ENCODE measurements at regions not wholly inside any gene's neighbourhood (a gene's known extent, or its start where the extent isn't known, plus 50 kb on each side); places are given as distances from the start of the nearest gene placed in this dataset.
A peak's percentile ranks its signal among the peaks of the same experiment; 100 is the strongest.

DNA sequence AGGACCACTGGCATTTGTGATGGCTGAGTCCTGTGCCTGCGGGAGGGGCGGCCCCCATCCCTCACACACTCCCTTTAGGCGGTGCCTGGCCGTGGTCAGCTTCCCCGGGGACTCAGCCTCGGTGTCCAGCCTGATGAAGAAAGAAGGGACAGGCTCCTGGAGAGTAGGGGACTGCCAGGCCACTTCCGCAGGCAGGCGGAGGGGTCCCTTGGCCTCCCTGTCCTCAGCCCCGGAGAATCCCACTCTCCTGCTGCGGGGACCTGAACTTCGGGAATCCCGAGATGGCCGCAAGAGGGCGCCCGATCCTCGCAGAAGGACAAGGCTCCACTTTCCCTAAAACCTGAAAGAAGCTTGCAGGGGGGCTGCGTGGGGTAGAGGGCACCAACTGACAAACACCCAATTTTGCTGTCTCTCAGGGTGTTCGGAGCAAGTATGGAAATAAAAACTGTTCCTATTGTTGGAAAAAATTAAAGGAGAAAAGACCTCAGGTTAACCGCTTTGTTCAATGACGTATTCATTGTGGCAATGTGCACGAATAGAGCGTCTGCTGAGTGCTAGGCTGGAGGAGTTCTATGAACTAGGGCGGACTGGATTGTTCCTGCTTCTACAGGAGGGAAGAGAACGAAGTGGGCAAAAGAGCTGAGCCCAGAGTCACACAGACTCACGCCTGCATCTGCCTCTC is 297.3 kb downstream of the ZNF536 start:
- peak; percentile 61 to 80 (median 68) for TF ChIP-seq CTCF (IDR thresholded peaks at IDR 0.05)
- no peak for TF ChIP-seq POLR2A (IDR thresholded peaks at IDR 0.05)

All from body of pancreas (tissue), 4 donors.